ENCODE measurements at regions not wholly inside any gene's neighbourhood (a gene's known extent, or its start where the extent isn't known, plus 50 kb on each side); places are given as distances from the start of the nearest gene placed in this dataset.

GRCh38 chr19:27861411-27861975, 1351.5 kb downstream of the UQCRFS1 start:
- TF ChIP-seq YY1 (IDR thresholded peaks at IDR 0.05; ENCODE audit: low read depth): no peak
- no peak for TF ChIP-seq RAD21 (IDR thresholded peaks at IDR 0.05; ENCODE audit: low read depth)
- no peak for TF ChIP-seq NFIC (IDR thresholded peaks at IDR 0.05)

All from Ishikawa (cell line).